SK-N-SH (cell line): ENCODE measurements at regions not wholly inside any gene's neighbourhood (a gene's known extent, or its start where the extent isn't known, plus 50 kb on each side); places are given as distances from the start of the nearest gene placed in this dataset.

Experiments used
- CTCF ChIA-PET: fragments of 300-600, 350-600 bp; formaldehyde crosslinking; extraction: SDS; loops from one replicate; lab custom pipeline; 2021; lab: Yijun Ruan, JAX
- POLR2A ChIA-PET: fragments of 350-600 bp; sonication (Branson Sonifier 250); formaldehyde crosslinking; extraction: SDS; loops from one replicate; lab custom pipeline; 2020; ENCODE audit warnings: antibody characterized with exemption, inconsistent platforms; lab: Yijun Ruan, JAX
- DNase-seq: peaks from one replicate; pipeline ENCODE4 v3.0.0; 2012
- H2AFZ ChIP-seq: fragments of 200-600 bp; sonication (generic); 2 replicates; pipeline ENCODE4 v1.8.1; 2016; ENCODE audit warnings: antibody characterized with exemption, mild to moderate bottlenecking, low read depth
- H3F3A ChIP-seq: fragments of 200-600 bp; sonication (generic); replicated peaks from 2 replicates; pipeline ENCODE3; 2016; ENCODE audit warnings: antibody characterized with exemption, mild to moderate bottlenecking; ENCODE audit not compliant: insufficient read depth
- H3K27ac ChIP-seq, 2 experiments: fragments of 200-500 bp in 1 of 2; fragments of 200-600 bp in 1 of 2; sonication (Bioruptor generic) in 1 of 2; sonication (generic), shearing (Covaris generic) in 1 of 2; 2 replicates each; pipeline versions ENCODE4 v1.5.1 to v1.6.1; 2014 to 2016; ENCODE audit warnings: low read depth in 2 of 2, inconsistent platforms in 1 of 2, low read length in 1 of 2, mild to moderate bottlenecking in 1 of 2, mixed read lengths in 1 of 2
- H3K27me3 ChIP-seq: fragments of 200-600 bp; sonication (generic), shearing (Covaris generic); 2 replicates; pipeline ENCODE4 v1.6.1; 2016; ENCODE audit warnings: mixed run types; ENCODE audit not compliant: insufficient read depth
- H3K36me3 ChIP-seq, 2 experiments: fragments of 200-500 bp in 1 of 2; fragments of 200-600 bp in 1 of 2; sonication (Bioruptor generic) in 1 of 2; sonication (generic) in 1 of 2; replicated peaks in 1 of 2; 2 replicates each; pipeline versions ENCODE3 to v1.5.1; 2014 to 2016; ENCODE audit warnings: low read length in 1 of 2, mild to moderate bottlenecking in 1 of 2; ENCODE audit not compliant: insufficient read depth in 2 of 2, control insufficient read depth in 1 of 2
- H3K4me1 ChIP-seq, 2 experiments: fragments of 200-500 bp in 1 of 2; fragments of 200-600 bp in 1 of 2; sonication (Bioruptor generic) in 1 of 2; sonication (generic), shearing (Covaris generic) in 1 of 2; 2 replicates each; pipeline versions ENCODE4 v1.5.1 to v1.6.1; 2014 to 2016; ENCODE audit warnings: low read depth in 1 of 2, low read length in 1 of 2, mixed run types in 1 of 2; ENCODE audit not compliant: insufficient read depth in 2 of 2, control insufficient read depth in 1 of 2
- H3K4me2 ChIP-seq: fragments of 200-600 bp; sonication (generic), shearing (Covaris generic); 2 replicates; pipeline ENCODE4 v1.6.1; 2017; ENCODE audit warnings: mixed run types
- H3K4me3 ChIP-seq, 2 experiments: fragments of 200-500 bp in 1 of 2; fragments of 200-600 bp in 1 of 2; sonication (Bioruptor generic) in 1 of 2; sonication (generic), shearing (Covaris generic) in 1 of 2; 2 replicates each; pipeline versions ENCODE4 v1.5.1 to v1.8.1; 2014 to 2016; ENCODE audit warnings: low read depth in 2 of 2, inconsistent platforms in 1 of 2, low read length in 1 of 2, mild to moderate bottlenecking in 1 of 2, mixed read lengths in 1 of 2, moderate library complexity in 1 of 2
- H3K79me2 ChIP-seq: fragments of 200-600 bp; sonication (generic); 2 replicates; pipeline ENCODE4 v1.8.1; 2017; ENCODE audit warnings: mild to moderate bottlenecking; ENCODE audit not compliant: insufficient read depth
- H3K9ac ChIP-seq: fragments of 200-600 bp; sonication (generic); 2 replicates; pipeline ENCODE4 v1.6.1; 2017; ENCODE audit warnings: mixed run types
- H3K9me2 ChIP-seq: fragments of 200-600 bp; sonication (generic); 2 replicates; pipeline ENCODE4 v1.6.1; 2017; ENCODE audit warnings: mixed run types
- H3K9me3 ChIP-seq: fragments of 200-600 bp; sonication (generic); 2 replicates; pipeline ENCODE4 v1.6.1; 2017; ENCODE audit warnings: mixed run types, mild to moderate bottlenecking, moderate library complexity
- H4K20me1 ChIP-seq: fragments of 200-600 bp; sonication (generic); 2 replicates; pipeline ENCODE4 v1.6.1; 2017; ENCODE audit warnings: mild to moderate bottlenecking, mixed run types; ENCODE audit not compliant: insufficient read depth
- ELF1 ChIP-seq: IDR thresholded peaks from 2 replicates; pipeline ENCODE4 v1.4.0; 2012
- EP300 ChIP-seq, 2 experiments: IDR thresholded peaks; 2 replicates each; pipeline versions ENCODE4 v1.4.0 to v1.6.1; 2012; ENCODE audit warnings: borderline replicate concordance in 1 of 2, low read depth in 1 of 2, low read length in 1 of 2
- FOSL2 ChIP-seq: IDR thresholded peaks from 2 replicates; pipeline ENCODE4 v1.4.0; 2012; ENCODE audit warnings: low read depth, mild to moderate bottlenecking, moderate library complexity, borderline replicate concordance
- GATA2 ChIP-seq: sonication (generic); formaldehyde crosslinking; IDR thresholded peaks from 2 replicates; pipeline ENCODE4 v1.5.0; 2020; ENCODE audit warnings: mild to moderate bottlenecking, missing genetic modification reagents
- JUND ChIP-seq: IDR thresholded peaks from 2 replicates; pipeline ENCODE4 v1.4.0; 2012
- MEF2A ChIP-seq: IDR thresholded peaks from 2 replicates; pipeline ENCODE4 v1.4.0; 2012; ENCODE audit warnings: low read depth, borderline replicate concordance
- MXI1 ChIP-seq: IDR thresholded peaks from 2 replicates; pipeline ENCODE4 v1.6.1; 2012; ENCODE audit warnings: mild to moderate bottlenecking, low read depth, low read length, improper control_type of control experiment
- NFIC ChIP-seq: IDR thresholded peaks from 2 replicates; pipeline ENCODE4 v1.4.0; 2012; ENCODE audit warnings: borderline replicate concordance
- POLR2AphosphoS5 ChIP-seq: IDR thresholded peaks from 2 replicates; pipeline ENCODE4 v1.6.1; 2012; ENCODE audit warnings: low read depth, low read length
- RCOR1 ChIP-seq: fragments of 150-350 bp; IDR thresholded peaks from 2 replicates; pipeline ENCODE4 v1.6.1; 2017; ENCODE audit warnings: antibody characterized with exemption, low read length
- TAF1 ChIP-seq: IDR thresholded peaks from 2 replicates; pipeline ENCODE4 v1.6.1; 2012; ENCODE audit warnings: low read depth, mild to moderate bottlenecking, low read length, moderate library complexity, borderline replicate concordance
- TCF12 ChIP-seq: IDR thresholded peaks from 2 replicates; pipeline ENCODE4 v1.4.0; 2012
- YY1 ChIP-seq: IDR thresholded peaks from 2 replicates; pipeline ENCODE4 v1.4.0; 2012; ENCODE audit warnings: low read depth, mild to moderate bottlenecking
- WGBS: methylation state at CpG from one replicate; pipeline ENCODE4 v1.1.6; 2017; ENCODE audit warnings: low lambda C conversion rate; 5-methylcytosine and 5-hydroxymethylcytosine counted together
- TF ChIP-seq, protein P1 (sequence below): fragments of 150-350 bp; IDR thresholded peaks from 2 replicates; pipeline ENCODE4 v1.6.1; 2016; ENCODE audit warnings: mild to moderate bottlenecking, low read depth, low read length
- TF ChIP-seq, protein P2 (sequence below): IDR thresholded peaks from 2 replicates; pipeline ENCODE4; 2012
- TF ChIP-seq, protein P3 (sequence below): IDR thresholded peaks from 2 replicates; pipeline ENCODE4 v1.4.0; 2012; ENCODE audit warnings: low read depth, borderline replicate concordance
- TF ChIP-seq, protein P4 (sequence below): IDR thresholded peaks from 2 replicates; pipeline ENCODE4 v1.4.0; 2012; ENCODE audit warnings: low read depth, borderline replicate concordance

DNA sequence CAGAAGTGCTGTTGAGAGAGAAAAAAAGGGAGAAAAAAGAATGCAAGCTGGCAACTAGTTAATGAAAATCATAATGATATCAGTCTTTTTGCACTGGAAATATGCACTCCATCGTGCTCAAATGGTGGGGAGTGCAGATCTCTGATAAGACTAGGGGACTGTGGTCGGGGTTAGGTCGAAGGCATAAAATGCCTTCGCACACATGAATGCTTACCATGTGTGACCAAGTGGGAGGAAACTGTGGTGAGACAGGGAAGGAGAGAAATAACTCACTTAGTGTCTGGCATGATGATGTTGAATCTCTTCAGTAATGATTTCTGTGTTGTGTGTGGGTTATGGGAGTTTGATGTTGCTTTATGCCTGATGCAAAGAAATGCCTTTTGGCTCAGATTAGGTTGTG lies 358.9 kb downstream of the FBXO8 start:
- Histone ChIP-seq H3K4me3 (no peak overlapping the region), H3K9ac (no peak overlapping the region), H3F3A (no peaks in the 10 kb centered on the region), H3K79me2 (no peaks in the 10 kb centered on the region), H3K9me2 (no peaks in the 10 kb centered on the region), H3K36me3 (no peaks in the 10 kb centered on the region), H3K9me3 (no peaks in the 10 kb centered on the region), H3K4me2 (no peak overlapping the region), H3K27ac (peak overlapping the region in 1 of 2 experiments; percentile 88; a peak in 2 of 4 replicates), H4K20me1 (no peaks in the 10 kb centered on the region), H3K27me3 (no peaks in the 10 kb centered on the region), H2AFZ (no peak overlapping the region), H3K4me1 (peaks cover 0 to 33% of the 10 kb centered on the region in 2 experiments; a peak in 2 of 4 replicates)
- peak; percentile 70 for DNase-seq
- CTCF ChIA-PET: interaction anchor here (0.8 to 1.4 kb wide), 2 partner anchors 48 to 65 kb away, joined by 3 read pairs; no protein-coding TSS in a partner anchor
- TF ChIP-seq NFIC (no peak), EP300 (IDR thresholded peaks at IDR 0.05; ENCODE audit: borderline replicate concordance in 1 of 2, low read depth in 1 of 2, low read length in 1 of 2) (peak in 1 of 2 experiments; percentile 72; a peak in 2 of 4 replicates), YY1 (no peak), RCOR1 (peak; percentile 96), TCF12 (0 out of 2 replicates have a peak, but pooled peaks have one; percentile 7), GATA2 (peak; percentile 86)
- TF ChIP-seq, protein P1, sequence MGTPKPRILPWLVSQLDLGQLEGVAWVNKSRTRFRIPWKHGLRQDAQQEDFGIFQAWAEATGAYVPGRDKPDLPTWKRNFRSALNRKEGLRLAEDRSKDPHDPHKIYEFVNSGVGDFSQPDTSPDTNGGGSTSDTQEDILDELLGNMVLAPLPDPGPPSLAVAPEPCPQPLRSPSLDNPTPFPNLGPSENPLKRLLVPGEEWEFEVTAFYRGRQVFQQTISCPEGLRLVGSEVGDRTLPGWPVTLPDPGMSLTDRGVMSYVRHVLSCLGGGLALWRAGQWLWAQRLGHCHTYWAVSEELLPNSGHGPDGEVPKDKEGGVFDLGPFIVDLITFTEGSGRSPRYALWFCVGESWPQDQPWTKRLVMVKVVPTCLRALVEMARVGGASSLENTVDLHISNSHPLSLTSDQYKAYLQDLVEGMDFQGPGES: no peak
- TF ChIP-seq, protein P2, sequence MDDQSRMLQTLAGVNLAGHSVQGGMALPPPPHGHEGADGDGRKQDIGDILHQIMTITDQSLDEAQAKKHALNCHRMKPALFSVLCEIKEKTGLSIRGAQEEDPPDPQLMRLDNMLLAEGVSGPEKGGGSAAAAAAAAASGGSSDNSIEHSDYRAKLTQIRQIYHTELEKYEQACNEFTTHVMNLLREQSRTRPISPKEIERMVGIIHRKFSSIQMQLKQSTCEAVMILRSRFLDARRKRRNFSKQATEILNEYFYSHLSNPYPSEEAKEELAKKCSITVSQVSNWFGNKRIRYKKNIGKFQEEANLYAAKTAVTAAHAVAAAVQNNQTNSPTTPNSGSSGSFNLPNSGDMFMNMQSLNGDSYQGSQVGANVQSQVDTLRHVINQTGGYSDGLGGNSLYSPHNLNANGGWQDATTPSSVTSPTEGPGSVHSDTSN: no peak
- POLR2A ChIA-PET: interaction anchor here (0.6 to 1.2 kb wide), 2 partner anchors 159 to 219 kb away, joined by 3 read pairs; no protein-coding TSS in a partner anchor
- 44% methylated on average over 4 of the region's 4 CpGs for WGBS

DNA sequence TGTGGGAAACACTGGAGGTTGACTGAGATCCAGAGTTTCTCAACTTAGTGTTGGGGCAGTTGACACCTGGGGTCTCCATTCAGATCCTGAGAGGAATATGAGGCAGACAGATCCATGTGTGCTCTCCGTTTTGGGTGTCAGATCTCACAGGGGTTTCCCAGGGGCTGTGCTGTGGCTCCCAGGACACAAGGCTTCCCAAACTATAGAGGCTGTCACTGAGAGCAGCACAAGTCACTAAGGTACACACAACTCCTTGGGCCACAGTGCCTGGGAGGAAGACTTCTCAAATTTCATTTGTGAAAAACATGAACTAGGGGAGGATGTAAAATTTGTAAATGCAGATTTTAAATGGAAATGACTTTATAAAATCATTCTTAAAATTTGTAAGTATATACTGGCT lies 363.6 kb downstream of the FBXO8 start:
- no peaks in the 10 kb centered on the region for H4K20me1 ChIP-seq

More for the DNA sequence above, 363.6 kb downstream of the FBXO8 start:
- TF ChIP-seq, protein P3, sequence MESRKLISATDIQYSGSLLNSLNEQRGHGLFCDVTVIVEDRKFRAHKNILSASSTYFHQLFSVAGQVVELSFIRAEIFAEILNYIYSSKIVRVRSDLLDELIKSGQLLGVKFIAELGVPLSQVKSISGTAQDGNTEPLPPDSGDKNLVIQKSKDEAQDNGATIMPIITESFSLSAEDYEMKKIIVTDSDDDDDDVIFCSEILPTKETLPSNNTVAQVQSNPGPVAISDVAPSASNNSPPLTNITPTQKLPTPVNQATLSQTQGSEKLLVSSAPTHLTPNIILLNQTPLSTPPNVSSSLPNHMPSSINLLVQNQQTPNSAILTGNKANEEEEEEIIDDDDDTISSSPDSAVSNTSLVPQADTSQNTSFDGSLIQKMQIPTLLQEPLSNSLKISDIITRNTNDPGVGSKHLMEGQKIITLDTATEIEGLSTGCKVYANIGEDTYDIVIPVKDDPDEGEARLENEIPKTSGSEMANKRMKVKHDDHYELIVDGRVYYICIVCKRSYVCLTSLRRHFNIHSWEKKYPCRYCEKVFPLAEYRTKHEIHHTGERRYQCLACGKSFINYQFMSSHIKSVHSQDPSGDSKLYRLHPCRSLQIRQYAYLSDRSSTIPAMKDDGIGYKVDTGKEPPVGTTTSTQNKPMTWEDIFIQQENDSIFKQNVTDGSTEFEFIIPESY: no peak
- TF ChIP-seq, protein P4, sequence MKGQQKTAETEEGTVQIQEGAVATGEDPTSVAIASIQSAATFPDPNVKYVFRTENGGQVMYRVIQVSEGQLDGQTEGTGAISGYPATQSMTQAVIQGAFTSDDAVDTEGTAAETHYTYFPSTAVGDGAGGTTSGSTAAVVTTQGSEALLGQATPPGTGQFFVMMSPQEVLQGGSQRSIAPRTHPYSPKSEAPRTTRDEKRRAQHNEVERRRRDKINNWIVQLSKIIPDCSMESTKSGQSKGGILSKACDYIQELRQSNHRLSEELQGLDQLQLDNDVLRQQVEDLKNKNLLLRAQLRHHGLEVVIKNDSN: no peak
- TF ChIP-seq MXI1 (no peak), TAF1 (no peak), NFIC (no peak), MEF2A (no peak), JUND (no peak), FOSL2 (no peak), RCOR1 (no peak), GATA2 (no peak), POLR2AphosphoS5 (no peak), TCF12 (no peak), ELF1 (no peak)
- TF ChIP-seq, protein P2: no peak
- TF ChIP-seq, protein P1: no peak
- TF ChIP-seq, all 33 proteins: peak for 0
- H3K27me3 ChIP-seq: no peaks in the 10 kb centered on the region
- no peak overlapping the region for H3K9ac ChIP-seq
- H3K9me2 ChIP-seq: no peaks in the 10 kb centered on the region
- H3F3A ChIP-seq: peaks cover 12% of the 10 kb centered on the region
- H3K36me3 ChIP-seq: no peaks in the 10 kb centered on the region
- no peak for DNase-seq
- H3K79me2 ChIP-seq: no peaks in the 10 kb centered on the region
- POLR2A ChIA-PET: no interaction called here
- 0 out of 2 replicates have a peak overlapping the region, but pooled peaks have one; percentile 14 for H2AFZ ChIP-seq
- H3K4me1 ChIP-seq: peaks cover 0 to 15% of the 10 kb centered on the region in 2 experiments; a peak in 3 of 4 replicates
- H3K4me3 ChIP-seq: no peak overlapping the region
- H3K4me2 ChIP-seq: no peak overlapping the region
- WGBS: 38% methylated on average over 1 of the region's 1 CpG
- CTCF ChIA-PET: interaction anchor here (1.4 kb wide), 1 partner anchor 10 kb away, joined by 5 read pairs; no protein-coding TSS in a partner anchor
- H3K9me3 ChIP-seq: no peaks in the 10 kb centered on the region
- H3K27ac ChIP-seq: no peak overlapping the region; a peak in 1 of 4 replicates
